ENCODE measurements at regions not wholly inside any gene's neighbourhood (a gene's known extent, or its start where the extent isn't known, plus 50 kb on each side); places are given as distances from the start of the nearest gene placed in this dataset.

GRCh38 chr2:20551945-20552328 lies 99.0 kb downstream of the HS1BP3 start:
- POLR2A ChIA-PET: interaction anchor here (1.1 kb wide), 1 partner anchor 104 kb away, joined by 3 read pairs; no protein-coding TSS in a partner anchor
- Histone ChIP-seq H3K36me3 (ENCODE audit: control insufficient read depth in 2 of 2, insufficient read depth in 1 of 2, low read length in 2 of 2) (no peaks in the 10 kb centered on the region), H3K4me3 (ENCODE audit: low read depth, low read length) (no peak overlapping the region), H3K4me1 (ENCODE audit: control insufficient read depth, insufficient read depth, low read length) (no peaks in the 10 kb centered on the region), H3K27ac (ENCODE audit: extremely low read depth, low read depth, low read length) (no peak overlapping the region), H3K9me3 (ENCODE audit: control insufficient read depth, insufficient read depth, low read depth, low read length) (no peaks in the 10 kb centered on the region)
- TF ChIP-seq ZNF658 (tag by site-specific recombination; IDR thresholded peaks at IDR 0.05) (no peak), CTCF (tag by site-specific recombination; IDR thresholded peaks at IDR 0.05) (no peak), ZNF677 (tag by site-specific recombination; IDR thresholded peaks at IDR 0.05) (no peak), ZNF768 (tag by site-specific recombination; IDR thresholded peaks at IDR 0.05) (no peak), ZNF624 (tag by site-specific recombination; IDR thresholded peaks at IDR 0.05) (no peak), ZNF354C (tag by site-specific recombination; IDR thresholded peaks at IDR 0.05; ENCODE audit: borderline replicate concordance, low read depth) (no peak), ZNF529 (tag by site-specific recombination; IDR thresholded peaks at IDR 0.05; ENCODE audit: insufficient replicate concordance) (no peak), TCF7L2 (IDR thresholded peaks at IDR 0.05; ENCODE audit: borderline replicate concordance, low read depth, low read length) (no peak), ZFP37 (tag by site-specific recombination; IDR thresholded peaks at IDR 0.05) (no peak), GLI4 (tag by site-specific recombination; IDR thresholded peaks at IDR 0.05) (no peak), ZNF830 (tag by site-specific recombination; IDR thresholded peaks at IDR 0.05; ENCODE audit: low read depth) (no peak), ZNF138 (tag by site-specific recombination; IDR thresholded peaks at IDR 0.05; ENCODE audit: borderline replicate concordance) (no peak), MYNN (tag by site-specific recombination; IDR thresholded peaks at IDR 0.05; ENCODE audit: borderline replicate concordance) (no peak), ZNF530 (tag by site-specific recombination; IDR thresholded peaks at IDR 0.05; ENCODE audit: low read depth) (no peak)
- TF ChIP-seq, protein P1, sequence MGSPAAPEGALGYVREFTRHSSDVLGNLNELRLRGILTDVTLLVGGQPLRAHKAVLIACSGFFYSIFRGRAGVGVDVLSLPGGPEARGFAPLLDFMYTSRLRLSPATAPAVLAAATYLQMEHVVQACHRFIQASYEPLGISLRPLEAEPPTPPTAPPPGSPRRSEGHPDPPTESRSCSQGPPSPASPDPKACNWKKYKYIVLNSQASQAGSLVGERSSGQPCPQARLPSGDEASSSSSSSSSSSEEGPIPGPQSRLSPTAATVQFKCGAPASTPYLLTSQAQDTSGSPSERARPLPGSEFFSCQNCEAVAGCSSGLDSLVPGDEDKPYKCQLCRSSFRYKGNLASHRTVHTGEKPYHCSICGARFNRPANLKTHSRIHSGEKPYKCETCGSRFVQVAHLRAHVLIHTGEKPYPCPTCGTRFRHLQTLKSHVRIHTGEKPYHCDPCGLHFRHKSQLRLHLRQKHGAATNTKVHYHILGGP (tag by site-specific recombination; IDR thresholded peaks at IDR 0.05): no peak
- TF ChIP-seq, protein P2, sequence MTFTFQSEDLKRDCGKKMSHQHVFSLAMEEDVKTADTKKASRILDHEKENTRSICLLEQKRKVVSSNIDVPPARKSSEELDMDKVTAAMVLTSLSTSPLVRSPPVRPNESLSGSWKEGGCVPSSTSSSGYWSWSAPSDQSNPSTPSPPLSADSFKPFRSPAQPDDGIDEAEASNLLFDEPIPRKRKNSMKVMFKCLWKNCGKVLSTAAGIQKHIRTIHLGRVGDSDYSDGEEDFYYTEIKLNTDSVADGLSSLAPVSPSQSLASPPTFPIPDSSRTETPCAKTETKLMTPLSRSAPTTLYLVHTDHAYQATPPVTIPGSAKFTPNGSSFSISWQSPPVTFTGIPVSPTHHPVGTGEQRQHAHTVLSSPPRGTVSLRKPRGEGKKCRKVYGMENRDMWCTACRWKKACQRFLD (tag by site-specific recombination; IDR thresholded peaks at IDR 0.05): no peak
- CTCF ChIA-PET: interaction anchor here (0.6 to 0.8 kb wide), 2 partner anchors 94 to 104 kb away, joined by 3 to 4 read pairs; no protein-coding TSS in a partner anchor

GRCh38 chr2:20552847-20553246 lies 98.1 kb downstream of the HS1BP3 start:
- no peak overlapping the region for H3K27ac ChIP-seq (ENCODE audit: extremely low read depth, low read depth, low read length)
- H3K4me3 ChIP-seq (ENCODE audit: low read depth, low read length): no peak overlapping the region
- CTCF ChIA-PET: no interaction called here
- no peaks in the 10 kb centered on the region for H3K36me3 ChIP-seq (ENCODE audit: control insufficient read depth in 2 of 2, insufficient read depth in 1 of 2, low read length in 2 of 2)
- H3K4me1 ChIP-seq (ENCODE audit: control insufficient read depth, insufficient read depth, low read length): no peaks in the 10 kb centered on the region
- TF ChIP-seq ZNF600 (tag by site-specific recombination; IDR thresholded peaks at IDR 0.05): no peak
- no peak for TF ChIP-seq SP3 (tag by site-specific recombination; IDR thresholded peaks at IDR 0.05)
- TF ChIP-seq PRDM1 (tag by site-specific recombination; IDR thresholded peaks at IDR 0.05): no peak
- no peak for TF ChIP-seq ZNF623 (tag by site-specific recombination; IDR thresholded peaks at IDR 0.05)
- no peak for TF ChIP-seq ZSCAN18 (tag by site-specific recombination; IDR thresholded peaks at IDR 0.05)
- TF ChIP-seq ZNF624 (tag by site-specific recombination; IDR thresholded peaks at IDR 0.05): no peak
- TF ChIP-seq ZNF221 (tag by site-specific recombination; IDR thresholded peaks at IDR 0.05; ENCODE audit: borderline replicate concordance): no peak
- no peak for TF ChIP-seq ZNF514 (tag by site-specific recombination; IDR thresholded peaks at IDR 0.05)
- TF ChIP-seq ZFP69B (tag by site-specific recombination; IDR thresholded peaks at IDR 0.05): no peak
- no peak for TF ChIP-seq BCL11A (tag by site-specific recombination; IDR thresholded peaks at IDR 0.05; ENCODE audit: low read depth)
- TF ChIP-seq ZNF530 (tag by site-specific recombination; IDR thresholded peaks at IDR 0.05; ENCODE audit: low read depth): no peak
- no peak for TF ChIP-seq ZNF391 (tag by site-specific recombination; IDR thresholded peaks at IDR 0.05; ENCODE audit: borderline replicate concordance, low read depth)
- no peak for TF ChIP-seq ZNF776 (tag by site-specific recombination; IDR thresholded peaks at IDR 0.05; ENCODE audit: borderline replicate concordance)
- no peak for TF ChIP-seq IKZF3 (tag by site-specific recombination; IDR thresholded peaks at IDR 0.05)
- no peak for TF ChIP-seq ZNF140 (tag by site-specific recombination; IDR thresholded peaks at IDR 0.05)
- no peak for TF ChIP-seq ZNF521 (tag by site-specific recombination; IDR thresholded peaks at IDR 0.05)
- no peak for TF ChIP-seq GLI2 (tag by site-specific recombination; IDR thresholded peaks at IDR 0.05; ENCODE audit: borderline replicate concordance, low read depth)
- no peaks in the 10 kb centered on the region for H3K9me3 ChIP-seq (ENCODE audit: control insufficient read depth, insufficient read depth, low read depth, low read length)
- POLR2A ChIA-PET: no interaction called here

Data from HEK293 (cell line).